ENCODE measurements at regions not wholly inside any gene's neighbourhood (a gene's known extent, or its start where the extent isn't known, plus 50 kb on each side); places are given as distances from the start of the nearest gene placed in this dataset.

- no peaks in the 10 kb centered on the region for H3K9me3 ChIP-seq (ENCODE audit: low read length)
- H3K9me2 ChIP-seq (ENCODE audit: low read depth, low read length): no peaks in the 10 kb centered on the region
- H3K9ac ChIP-seq (ENCODE audit: low read length): no peak overlapping the region
- no peak for TF ChIP-seq CTCF (IDR thresholded peaks at IDR 0.05; ENCODE audit: low read length)
- TF ChIP-seq EZH2 (IDR thresholded peaks at IDR 0.05; ENCODE audit: borderline replicate concordance, low read length): no peak
- no peaks in the 10 kb centered on the region for H4K20me1 ChIP-seq (ENCODE audit: insufficient read depth, low read length)
- H3K4me1 ChIP-seq (ENCODE audit: insufficient read depth, low read length, severe bottlenecking): no peaks in the 10 kb centered on the region
- no peak overlapping the region for H3K27ac ChIP-seq (ENCODE audit: low read depth, low read length, poor library complexity, severe bottlenecking)
- no peak overlapping the region for H3K4me3 ChIP-seq (ENCODE audit: low read depth, low read length, poor library complexity, severe bottlenecking)
- H3K79me2 ChIP-seq (ENCODE audit: insufficient read depth, low read length): no peaks in the 10 kb centered on the region
- H2AFZ ChIP-seq (ENCODE audit: low read length): no peak overlapping the region
- H3K27me3 ChIP-seq (ENCODE audit: insufficient read depth, low read length): no peaks in the 10 kb centered on the region; the same call in 1 of the 2 replicates
- no peaks in the 10 kb centered on the region for H3F3A ChIP-seq (ENCODE audit: insufficient read depth, low read length)
- no peaks in the 10 kb centered on the region for H3K36me3 ChIP-seq (ENCODE audit: insufficient read depth, low read length)
- no peak overlapping the region for H3K4me2 ChIP-seq (ENCODE audit: low read length)
These were observed 172.5 kb downstream of the SLC38A4 start for GRCh38 chr12:46653311-46653710.

- H3K9ac ChIP-seq (ENCODE audit: low read length): no peak overlapping the region
- H3K4me3 ChIP-seq (ENCODE audit: low read depth, low read length, poor library complexity, severe bottlenecking): no peak overlapping the region
- no peaks in the 10 kb centered on the region for H3K36me3 ChIP-seq (ENCODE audit: insufficient read depth, low read length)
- H3K27me3 ChIP-seq (ENCODE audit: insufficient read depth, low read length): no peaks in the 10 kb centered on the region; the same call in 1 of the 2 replicates
- H4K20me1 ChIP-seq (ENCODE audit: insufficient read depth, low read length): no peaks in the 10 kb centered on the region
- TF ChIP-seq CTCF (IDR thresholded peaks at IDR 0.05; ENCODE audit: low read length) (no peak), EZH2 (IDR thresholded peaks at IDR 0.05; ENCODE audit: borderline replicate concordance, low read length) (no peak)
- H3K9me2 ChIP-seq (ENCODE audit: low read depth, low read length): no peaks in the 10 kb centered on the region
- no peaks in the 10 kb centered on the region for H3K9me3 ChIP-seq (ENCODE audit: low read length)
- H3K4me1 ChIP-seq (ENCODE audit: insufficient read depth, low read length, severe bottlenecking): no peaks in the 10 kb centered on the region
- H2AFZ ChIP-seq (ENCODE audit: low read length): no peak overlapping the region
- H3K79me2 ChIP-seq (ENCODE audit: insufficient read depth, low read length): no peaks in the 10 kb centered on the region
- H3F3A ChIP-seq (ENCODE audit: insufficient read depth, low read length): no peaks in the 10 kb centered on the region
- no peak overlapping the region for H3K4me2 ChIP-seq (ENCODE audit: low read length)
- H3K27ac ChIP-seq (ENCODE audit: low read depth, low read length, poor library complexity, severe bottlenecking): no peak overlapping the region
These were observed 173.1 kb downstream of the SLC38A4 start for GRCh38 chr12:46652692-46653091.

- Histone ChIP-seq H3K27ac (ENCODE audit: low read depth, low read length, poor library complexity, severe bottlenecking) (no peak overlapping the region), H3K4me1 (ENCODE audit: insufficient read depth, low read length, severe bottlenecking) (no peaks in the 10 kb centered on the region), H3F3A (ENCODE audit: insufficient read depth, low read length) (no peaks in the 10 kb centered on the region), H3K9me2 (ENCODE audit: low read depth, low read length) (no peaks in the 10 kb centered on the region), H3K4me2 (ENCODE audit: low read length) (no peak overlapping the region), H3K9ac (ENCODE audit: low read length) (no peak overlapping the region), H3K79me2 (ENCODE audit: insufficient read depth, low read length) (no peaks in the 10 kb centered on the region), H3K9me3 (ENCODE audit: low read length) (no peaks in the 10 kb centered on the region), H3K27me3 (ENCODE audit: insufficient read depth, low read length) (no peaks in the 10 kb centered on the region; the same call in 1 of the 2 replicates), H4K20me1 (ENCODE audit: insufficient read depth, low read length) (no peaks in the 10 kb centered on the region), H3K4me3 (ENCODE audit: low read depth, low read length, poor library complexity, severe bottlenecking) (no peak overlapping the region), H3K36me3 (ENCODE audit: insufficient read depth, low read length) (no peaks in the 10 kb centered on the region), H2AFZ (ENCODE audit: low read length) (no peak overlapping the region)
- TF ChIP-seq CTCF (IDR thresholded peaks at IDR 0.05; ENCODE audit: low read length) (no peak), EZH2 (IDR thresholded peaks at IDR 0.05; ENCODE audit: borderline replicate concordance, low read length) (no peak)
These were observed 175.1 kb downstream of the SLC38A4 start for GRCh38 chr12:46650688-46651087.
